Stomach (tissue), 8 donors: ENCODE measurements at regions not wholly inside any gene's neighbourhood (a gene's known extent, or its start where the extent isn't known, plus 50 kb on each side); places are given as distances from the start of the nearest gene placed in this dataset.

ENCODE experiments used
- DNase-seq, 2 donors: peaks; one replicate each; pipeline versions ENCODE4 v3.0.0 to v3.0.0-alpha.2; 2013 to 2019
- H3K27ac ChIP-seq, 5 donors: fragments of 200-600 bp in 4 of 5; sonication (generic) in 4 of 5; one replicate each; pipeline ENCODE4 v1.5.1; 2013 to 2019; ENCODE audit warnings: mild to moderate bottlenecking in 1 of 5, moderate library complexity in 1 of 5
- H3K27me3 ChIP-seq, 3 donors: fragments of 200-600 bp; sonication (generic); one replicate each; pipeline ENCODE4 v1.5.1; 2017 to 2019; ENCODE audit warnings: mixed run types in 1 of 3
- H3K36me3 ChIP-seq, 4 donors: fragments of 200-600 bp; sonication (generic); 1 replicate in 3 of 4; 2 replicates in 1 of 4; pipeline ENCODE4 v1.5.1; 2016 to 2019
- H3K4me1 ChIP-seq, 4 donors: fragments of 200-600 bp; sonication (generic); one replicate each; pipeline ENCODE4 v1.5.1; 2016 to 2019
- H3K4me3 ChIP-seq, 4 donors: fragments of 200-600 bp; sonication (generic) in 3 of 4; one replicate each; pipeline ENCODE4 v1.5.1; 2016 to 2019; ENCODE audit warnings: mild to moderate bottlenecking in 1 of 4
- H3K9me3 ChIP-seq, 4 donors: fragments of 200-600 bp; sonication (generic); one replicate each; pipeline ENCODE4 v1.5.1; 2016 to 2019
- EP300 ChIP-seq: sonication (generic); formaldehyde crosslinking; IDR thresholded peaks from one replicate; pipeline ENCODE4 v1.6.1; 2017; ENCODE audit warnings: antibody characterized with exemption
- POLR2A ChIP-seq, 4 donors: fragments of 450-650 bp; IDR thresholded peaks; one replicate each; pipeline ENCODE4 v1.6.1; 2016; ENCODE audit warnings: antibody characterized with exemption in 4 of 4, control low read depth in 2 of 4, mild to moderate bottlenecking in 1 of 4, moderate library complexity in 1 of 4
- POLR2AphosphoS5 ChIP-seq, 3 donors: sonication (generic); formaldehyde crosslinking; IDR thresholded peaks; one replicate each; pipeline ENCODE4 v1.6.1; 2016; ENCODE audit warnings: antibody characterized with exemption in 3 of 3
- WGBS, 5 donors: extraction: QIAGEN DNeasy Blood & Tissue Kit in 3 of 5; methylation state at CpG; one replicate each; pipeline versions ENCODE4 v1.1.5 to v1.1.7; 2013 to 2018; 5-methylcytosine and 5-hydroxymethylcytosine counted together
- intact Hi-C: fragments of 100-400 bp; cut with DNase I; formaldehyde crosslinking; loops from one replicate; pipeline ENCODE4 v1.15.1; 2023; ENCODE audit warnings: low total_unique reads
- TF ChIP-seq, protein P1 (sequence below), 7 experiments: fragments of 450-650 bp in 4 of 7; fragments of 200-600 bp in 3 of 7; sonication (generic) in 3 of 7; IDR thresholded peaks; one replicate each; pipeline ENCODE4 v1.5.1; 2016 to 2019; ENCODE audit warnings: antibody characterized with exemption in 7 of 7, control low read depth in 2 of 7, mild to moderate bottlenecking in 1 of 7
- donor health status: healthy with polysubstance abuse.
- donor health status: Bipolar disorder and iron deficiency.
- donor health status: healthy.

- Histone ChIP-seq H3K4me3 (no peak overlapping the region), H3K27ac (no peak overlapping the region), H3K4me1 (no peaks in the 10 kb centered on the region), H3K27me3 (no peaks in the 10 kb centered on the region), H3K36me3 (no peaks in the 10 kb centered on the region), H3K9me3 (no peaks in the 10 kb centered on the region)
- intact Hi-C loops = no loop called here
- 13 to 25% (median 23%) methylated on average over 2 of the region's 2 CpGs for WGBS, 5 donors
- DNase-seq = no peak
- no peak for TF ChIP-seq POLR2AphosphoS5 (IDR thresholded peaks at IDR 0.05)
- no peak for TF ChIP-seq EP300
- no peak for TF ChIP-seq POLR2A (IDR thresholded peaks at IDR 0.05)
- TF ChIP-seq, protein P1, sequence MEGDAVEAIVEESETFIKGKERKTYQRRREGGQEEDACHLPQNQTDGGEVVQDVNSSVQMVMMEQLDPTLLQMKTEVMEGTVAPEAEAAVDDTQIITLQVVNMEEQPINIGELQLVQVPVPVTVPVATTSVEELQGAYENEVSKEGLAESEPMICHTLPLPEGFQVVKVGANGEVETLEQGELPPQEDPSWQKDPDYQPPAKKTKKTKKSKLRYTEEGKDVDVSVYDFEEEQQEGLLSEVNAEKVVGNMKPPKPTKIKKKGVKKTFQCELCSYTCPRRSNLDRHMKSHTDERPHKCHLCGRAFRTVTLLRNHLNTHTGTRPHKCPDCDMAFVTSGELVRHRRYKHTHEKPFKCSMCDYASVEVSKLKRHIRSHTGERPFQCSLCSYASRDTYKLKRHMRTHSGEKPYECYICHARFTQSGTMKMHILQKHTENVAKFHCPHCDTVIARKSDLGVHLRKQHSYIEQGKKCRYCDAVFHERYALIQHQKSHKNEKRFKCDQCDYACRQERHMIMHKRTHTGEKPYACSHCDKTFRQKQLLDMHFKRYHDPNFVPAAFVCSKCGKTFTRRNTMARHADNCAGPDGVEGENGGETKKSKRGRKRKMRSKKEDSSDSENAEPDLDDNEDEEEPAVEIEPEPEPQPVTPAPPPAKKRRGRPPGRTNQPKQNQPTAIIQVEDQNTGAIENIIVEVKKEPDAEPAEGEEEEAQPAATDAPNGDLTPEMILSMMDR (IDR thresholded peaks at IDR 0.05) = no peak
Measured at GRCh38 chr4:166493924-166494345, 620.9 kb downstream of the TLL1 start.

DNA sequence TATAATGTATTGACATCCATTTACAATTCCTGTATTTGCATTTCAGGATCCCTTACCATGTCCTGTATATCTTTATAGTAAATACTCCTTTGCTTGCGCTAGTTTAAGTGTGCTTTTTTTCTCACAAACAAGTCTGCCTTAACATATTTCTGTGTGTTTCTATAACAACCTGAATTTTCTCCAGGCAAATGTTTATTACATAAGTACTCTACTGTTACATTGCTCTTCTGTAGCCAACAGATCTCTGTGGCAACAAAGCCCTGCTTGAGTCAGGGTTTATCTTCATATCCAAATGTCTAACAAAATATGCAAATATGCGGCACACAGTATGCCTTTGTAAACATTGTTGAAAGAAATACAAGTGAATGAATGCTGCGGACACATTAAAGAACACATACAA lies 625.5 kb downstream of the TLL1 start:
- Histone ChIP-seq H3K27ac (no peak overlapping the region), H3K9me3 (no peaks in the 10 kb centered on the region), H3K4me3 (no peak overlapping the region), H3K4me1 (no peaks in the 10 kb centered on the region), H3K36me3 (no peaks in the 10 kb centered on the region), H3K27me3 (no peaks in the 10 kb centered on the region)
- peak in 1 of 2 donors; percentile 44 for DNase-seq
- intact Hi-C loops = no loop called here
- no peak for TF ChIP-seq POLR2AphosphoS5 (IDR thresholded peaks at IDR 0.05)
- no peak for TF ChIP-seq POLR2A (IDR thresholded peaks at IDR 0.05)
- TF ChIP-seq EP300 = no peak
- TF ChIP-seq, protein P1 (IDR thresholded peaks at IDR 0.05) = no peak
- 49 to 65% (median 59%) methylated on average over 3 of the region's 3 CpGs for WGBS, 5 donors

GRCh38 chr4:166499820-166500219 lies 626.8 kb downstream of the TLL1 start:
- H3K9me3 ChIP-seq = no peaks in the 10 kb centered on the region
- no peaks in the 10 kb centered on the region for H3K27me3 ChIP-seq
- 33 to 61% (median 38%) methylated on average over 4 of the region's 4 CpGs for WGBS, 5 donors
- no peak overlapping the region for H3K27ac ChIP-seq
- no peak for DNase-seq
- no peaks in the 10 kb centered on the region for H3K4me1 ChIP-seq
- no peak overlapping the region for H3K4me3 ChIP-seq
- no peaks in the 10 kb centered on the region for H3K36me3 ChIP-seq
- TF ChIP-seq EP300 (no peak), POLR2AphosphoS5 (IDR thresholded peaks at IDR 0.05) (no peak), POLR2A (IDR thresholded peaks at IDR 0.05) (no peak)
- TF ChIP-seq, protein P1 (IDR thresholded peaks at IDR 0.05) = no peak
- intact Hi-C loops = no loop called here

GRCh38 chr4:166501941-166502382 lies 628.9 kb downstream of the TLL1 start:
- H3K27me3 ChIP-seq = no peaks in the 10 kb centered on the region
- DNase-seq = peak in 1 of 2 donors; percentile 48
- TF ChIP-seq POLR2AphosphoS5 (IDR thresholded peaks at IDR 0.05) = no peak
- no peak overlapping the region for H3K27ac ChIP-seq
- H3K4me3 ChIP-seq = no peak overlapping the region
- no peaks in the 10 kb centered on the region for H3K9me3 ChIP-seq
- no peaks in the 10 kb centered on the region for H3K4me1 ChIP-seq
- intact Hi-C loops = no loop called here
- WGBS, 5 donors = 32 to 54% (median 42%) methylated on average over 10 to 13 of the region's 13 CpGs
- H3K36me3 ChIP-seq = no peaks in the 10 kb centered on the region

- intact Hi-C loops = no loop called here
- TF ChIP-seq, protein P1 (IDR thresholded peaks at IDR 0.05) = no peak
- TF ChIP-seq POLR2AphosphoS5 (IDR thresholded peaks at IDR 0.05) = no peak
- TF ChIP-seq POLR2A (IDR thresholded peaks at IDR 0.05) = no peak
- no peak for TF ChIP-seq EP300
- H3K27ac ChIP-seq = no peak overlapping the region
- H3K9me3 ChIP-seq = no peaks in the 10 kb centered on the region
- no peak for DNase-seq
- no peaks in the 10 kb centered on the region for H3K36me3 ChIP-seq
- whole genome bisulfite sequencing, 5 donors = 85 to 94% (median 89%) methylated on average over 4 to 9 of the region's 9 CpGs
- H3K4me1 ChIP-seq = no peaks in the 10 kb centered on the region
- no peak overlapping the region for H3K4me3 ChIP-seq
- no peaks in the 10 kb centered on the region for H3K27me3 ChIP-seq
Measured at GRCh38 chr4:166502660-166503059, 629.6 kb downstream of the TLL1 start.
